ENCODE measurements at regions not wholly inside any gene's neighbourhood (a gene's known extent, or its start where the extent isn't known, plus 50 kb on each side); places are given as distances from the start of the nearest gene placed in this dataset.
"Not testable (repeated sequence)": the region's sequence is repeated elsewhere in the genome, so short reads cannot be mapped to it uniquely, and the experiment has no call there.

DNA sequence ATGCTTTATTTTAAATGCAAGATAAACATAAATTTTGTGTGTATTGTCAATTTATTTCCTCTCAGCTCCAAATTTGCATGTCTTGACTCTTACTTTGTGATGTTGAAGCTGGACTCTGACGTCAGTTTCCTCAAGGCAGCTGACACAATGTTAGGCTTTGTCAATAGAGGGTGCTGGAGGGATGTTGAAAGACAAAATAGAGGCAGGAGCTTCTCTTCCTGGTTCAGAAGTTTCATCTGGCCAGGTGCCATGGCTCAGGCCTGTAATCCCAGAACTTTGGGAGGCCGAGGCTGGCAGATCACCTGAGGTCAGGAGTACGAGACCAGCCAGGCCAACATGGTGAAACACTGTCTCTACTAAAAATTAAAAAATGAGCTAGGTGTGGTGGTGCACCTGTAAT, 408.6 kb downstream of the GBE1 start:
- no peaks in the 10 kb centered on the region for H3K4me1 ChIP-seq
- no peak overlapping the region for H3K4me3 ChIP-seq
- no peaks in the 10 kb centered on the region for H3K9me3 ChIP-seq
- peak in 2 of 5 donors; percentile 16 to 24 for DNase-seq
- intact Hi-C loops (cut with DNase I): no loop called here
- no peaks in the 10 kb centered on the region for H3K36me3 ChIP-seq
- H3K27ac ChIP-seq: no peak overlapping the region
- no peaks in the 10 kb centered on the region for H3K27me3 ChIP-seq
- no peak for ATAC-seq
- TF ChIP-seq, protein P1, sequence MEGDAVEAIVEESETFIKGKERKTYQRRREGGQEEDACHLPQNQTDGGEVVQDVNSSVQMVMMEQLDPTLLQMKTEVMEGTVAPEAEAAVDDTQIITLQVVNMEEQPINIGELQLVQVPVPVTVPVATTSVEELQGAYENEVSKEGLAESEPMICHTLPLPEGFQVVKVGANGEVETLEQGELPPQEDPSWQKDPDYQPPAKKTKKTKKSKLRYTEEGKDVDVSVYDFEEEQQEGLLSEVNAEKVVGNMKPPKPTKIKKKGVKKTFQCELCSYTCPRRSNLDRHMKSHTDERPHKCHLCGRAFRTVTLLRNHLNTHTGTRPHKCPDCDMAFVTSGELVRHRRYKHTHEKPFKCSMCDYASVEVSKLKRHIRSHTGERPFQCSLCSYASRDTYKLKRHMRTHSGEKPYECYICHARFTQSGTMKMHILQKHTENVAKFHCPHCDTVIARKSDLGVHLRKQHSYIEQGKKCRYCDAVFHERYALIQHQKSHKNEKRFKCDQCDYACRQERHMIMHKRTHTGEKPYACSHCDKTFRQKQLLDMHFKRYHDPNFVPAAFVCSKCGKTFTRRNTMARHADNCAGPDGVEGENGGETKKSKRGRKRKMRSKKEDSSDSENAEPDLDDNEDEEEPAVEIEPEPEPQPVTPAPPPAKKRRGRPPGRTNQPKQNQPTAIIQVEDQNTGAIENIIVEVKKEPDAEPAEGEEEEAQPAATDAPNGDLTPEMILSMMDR (IDR thresholded peaks at IDR 0.05): peak in 2 of 12 donors; percentile 16 to 22
- TF ChIP-seq POLR2A (IDR thresholded peaks at IDR 0.05): no peak
- WGBS, 4 donors: 23 to 48% (median 37%) methylated on average over 3 of the region's 3 CpGs

DNA sequence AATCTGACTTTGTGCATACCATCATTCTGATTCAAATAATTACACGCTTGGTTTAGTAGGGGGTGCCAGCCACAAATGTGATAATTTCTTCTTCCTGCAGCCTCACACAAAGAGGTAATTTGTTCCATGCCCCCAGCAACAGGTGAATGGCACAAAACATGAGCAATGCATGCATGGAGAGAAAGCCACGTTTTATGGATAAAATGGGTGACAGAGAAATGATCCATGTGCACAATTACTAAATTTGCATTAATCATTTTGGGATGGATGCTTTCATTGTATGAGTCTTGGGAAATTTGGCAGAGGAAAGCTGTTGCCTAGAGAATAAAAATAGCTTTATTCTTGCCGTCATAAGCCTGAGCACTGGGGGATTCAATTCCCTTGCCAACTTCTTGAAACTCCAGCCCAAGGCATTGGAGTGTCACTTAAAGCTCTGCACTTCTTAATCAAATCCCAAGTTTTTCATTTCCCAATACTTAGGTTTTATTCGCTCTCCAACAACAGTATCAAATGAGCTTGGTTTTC, 411.6 kb downstream of the GBE1 start:
- TF ChIP-seq, protein P1 (IDR thresholded peaks at IDR 0.05): no peak
- TF ChIP-seq POLR2A (IDR thresholded peaks at IDR 0.05): no peak
- intact Hi-C loops (cut with DNase I): no loop called here
- no peaks in the 10 kb centered on the region for H3K9me3 ChIP-seq
- no peaks in the 10 kb centered on the region for H3K27me3 ChIP-seq
- H3K4me1 ChIP-seq: no peaks in the 10 kb centered on the region
- DNase-seq (no peak), ATAC-seq (no peak)
- no peak overlapping the region for H3K27ac ChIP-seq
- H3K36me3 ChIP-seq: no peaks in the 10 kb centered on the region
- 47 to 59% (median 56%) methylated on average over 4 of the region's 4 CpGs for WGBS, 4 donors
- H3K4me3 ChIP-seq: no peak overlapping the region

DNA sequence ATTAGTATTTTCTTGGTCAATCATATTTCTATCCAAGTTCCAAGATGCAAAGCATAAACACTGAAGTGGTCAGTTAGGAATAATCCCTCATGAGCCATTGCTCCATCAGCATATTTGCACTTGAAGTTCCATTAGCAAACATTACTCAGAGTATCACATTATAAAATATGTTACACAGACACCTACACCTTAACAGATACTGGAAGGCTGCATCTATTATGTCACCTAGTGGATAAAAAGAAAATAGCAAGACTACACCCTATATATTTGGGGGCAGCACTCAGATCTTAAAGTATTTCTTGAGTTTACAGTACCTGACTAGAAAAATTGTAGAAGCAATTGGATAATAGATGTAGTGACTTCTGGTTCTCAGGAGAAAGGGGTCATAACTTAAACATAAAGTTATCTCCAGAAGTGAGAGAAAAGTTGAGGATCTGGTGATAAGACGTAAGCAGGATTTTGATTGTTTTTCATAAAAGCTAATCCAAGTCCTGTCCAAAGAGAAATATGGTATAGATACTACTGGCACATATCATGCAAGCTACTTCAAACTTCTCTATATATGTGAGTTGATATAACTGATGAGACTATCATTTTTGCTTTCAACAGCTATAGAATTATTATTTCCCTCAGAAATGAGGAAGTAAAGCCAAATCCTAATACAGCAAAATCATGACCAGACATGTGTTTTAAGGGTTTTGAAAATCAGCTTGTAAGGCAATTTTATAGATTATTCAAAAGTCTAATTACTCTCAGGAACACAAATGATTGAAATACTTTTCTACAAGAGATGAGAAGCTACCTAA, 422.2 kb downstream of the GBE1 start:
- no peak for DNase-seq
- Histone ChIP-seq H3K4me1 (no peaks in the 10 kb centered on the region), H3K9me3 (no peaks in the 10 kb centered on the region), H3K4me3 (no peak overlapping the region), H3K36me3 (no peaks in the 10 kb centered on the region), H3K27me3 (no peaks in the 10 kb centered on the region), H3K27ac (no peak overlapping the region)
- TF ChIP-seq, protein P1 (IDR thresholded peaks at IDR 0.05): peak in 4 of 12 donors; percentile 8 to 43 (median 28)
- TF ChIP-seq POLR2A (IDR thresholded peaks at IDR 0.05): no peak
- WGBS, 4 donors: 88 to 93% (median 92%) methylated on average over 1 of the region's 1 CpG
- intact Hi-C loops (cut with DNase I): no loop called here
- ATAC-seq: no peak

DNA sequence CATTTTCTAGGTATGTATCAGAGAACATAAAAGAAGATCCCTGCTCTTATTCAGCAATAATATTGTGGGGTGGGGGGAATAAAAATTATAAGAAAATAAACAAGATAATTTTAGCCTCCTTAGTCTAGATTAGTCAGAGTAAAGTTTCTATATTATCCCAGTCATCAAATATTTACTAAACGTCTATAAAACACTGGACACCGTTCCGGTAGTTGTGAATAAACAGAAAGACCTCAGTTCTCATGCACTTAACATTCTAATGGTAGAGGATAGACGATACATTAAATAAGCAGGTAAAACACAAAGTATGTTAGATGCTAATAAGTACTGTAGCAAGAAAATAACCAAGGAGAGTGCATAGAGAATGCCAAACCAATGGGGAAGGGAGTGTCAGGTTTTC, 425.0 kb downstream of the GBE1 start:
- intact Hi-C loops (cut with DNase I): no loop called here
- WGBS, 4 donors: 85 to 91% (median 89%) methylated on average over 4 of the region's 4 CpGs
- ATAC-seq: no peak
- no peaks in the 10 kb centered on the region for H3K9me3 ChIP-seq
- no peak overlapping the region for H3K4me3 ChIP-seq
- H3K27ac ChIP-seq: no peak overlapping the region
- H3K36me3 ChIP-seq: no peaks in the 10 kb centered on the region
- H3K4me1 ChIP-seq: no peaks in the 10 kb centered on the region
- DNase-seq: no peak
- no peak for TF ChIP-seq POLR2A (IDR thresholded peaks at IDR 0.05)
- TF ChIP-seq, protein P1 (IDR thresholded peaks at IDR 0.05): no peak
- no peaks in the 10 kb centered on the region for H3K27me3 ChIP-seq

DNA sequence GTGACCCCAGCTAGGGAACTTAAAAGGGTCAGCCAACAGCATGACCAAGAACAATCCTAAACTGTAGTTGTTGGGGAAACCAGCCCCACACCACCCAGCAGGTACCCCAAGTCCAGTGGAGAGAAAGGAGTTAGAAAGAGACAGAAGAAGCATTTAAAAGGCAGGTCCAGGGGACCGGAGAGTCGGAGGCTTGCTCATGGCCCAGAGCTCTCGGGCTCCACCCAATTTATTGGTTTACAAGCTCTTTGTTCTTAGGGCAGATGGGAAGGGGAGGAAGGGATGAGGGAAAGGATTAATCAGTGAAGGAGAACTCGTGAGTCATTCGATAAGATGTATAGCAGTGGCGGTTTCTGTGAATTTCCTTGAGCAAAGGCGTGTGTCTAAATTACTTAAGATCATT, 431.6 kb downstream of the GBE1 start:
- H3K27me3 ChIP-seq; H3K4me3 ChIP-seq; intact Hi-C loops (cut with DNase I); H3K9me3 ChIP-seq; H3K4me1 ChIP-seq; H3K36me3 ChIP-seq; H3K27ac ChIP-seq; ATAC-seq; DNase-seq: not testable (repeated sequence)
- WGBS, 4 donors: 79 to 86% (median 82%) methylated on average over 7 of the region's 7 CpGs

Measured in heart left ventricle (tissue), 16 donors.